ENCODE measurements at regions not wholly inside any gene's neighbourhood (a gene's known extent, or its start where the extent isn't known, plus 50 kb on each side); places are given as distances from the start of the nearest gene placed in this dataset.

GRCh38 chr3:26061947-26062346, 272.1 kb downstream of the OXSM start:
- TF ChIP-seq, protein P1, sequence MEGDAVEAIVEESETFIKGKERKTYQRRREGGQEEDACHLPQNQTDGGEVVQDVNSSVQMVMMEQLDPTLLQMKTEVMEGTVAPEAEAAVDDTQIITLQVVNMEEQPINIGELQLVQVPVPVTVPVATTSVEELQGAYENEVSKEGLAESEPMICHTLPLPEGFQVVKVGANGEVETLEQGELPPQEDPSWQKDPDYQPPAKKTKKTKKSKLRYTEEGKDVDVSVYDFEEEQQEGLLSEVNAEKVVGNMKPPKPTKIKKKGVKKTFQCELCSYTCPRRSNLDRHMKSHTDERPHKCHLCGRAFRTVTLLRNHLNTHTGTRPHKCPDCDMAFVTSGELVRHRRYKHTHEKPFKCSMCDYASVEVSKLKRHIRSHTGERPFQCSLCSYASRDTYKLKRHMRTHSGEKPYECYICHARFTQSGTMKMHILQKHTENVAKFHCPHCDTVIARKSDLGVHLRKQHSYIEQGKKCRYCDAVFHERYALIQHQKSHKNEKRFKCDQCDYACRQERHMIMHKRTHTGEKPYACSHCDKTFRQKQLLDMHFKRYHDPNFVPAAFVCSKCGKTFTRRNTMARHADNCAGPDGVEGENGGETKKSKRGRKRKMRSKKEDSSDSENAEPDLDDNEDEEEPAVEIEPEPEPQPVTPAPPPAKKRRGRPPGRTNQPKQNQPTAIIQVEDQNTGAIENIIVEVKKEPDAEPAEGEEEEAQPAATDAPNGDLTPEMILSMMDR (conservative IDR thresholded peaks at IDR 0.05 in 1 of 2, IDR thresholded peaks at IDR 0.05 in 1 of 2; ENCODE audit: low read depth in 1 of 2, low read length in 2 of 2) = no peak
- TF ChIP-seq EZH2 (IDR thresholded peaks at IDR 0.05; ENCODE audit: low read length, missing control alignments) = no peak
